ENCODE measurements at regions not wholly inside any gene's neighbourhood (a gene's known extent, or its start where the extent isn't known, plus 50 kb on each side); places are given as distances from the start of the nearest gene placed in this dataset.

- ChIA-PET POLR2A (no interaction called here), CTCF (no interaction called here)
- Histone ChIP-seq H3K27me3 (ENCODE audit: control insufficient read depth, insufficient read depth, low read length) (no peaks in the 10 kb centered on the region), H3K36me3 (ENCODE audit: control insufficient read depth, insufficient read depth, low read length) (no peaks in the 10 kb centered on the region), H3K4me1 (ENCODE audit: control insufficient read depth, insufficient read depth, low read length) (no peaks in the 10 kb centered on the region), H3K27ac (ENCODE audit: low read length) (no peak overlapping the region), H3K9me3 (ENCODE audit: control insufficient read depth, insufficient read depth, low read depth, low read length) (no peaks in the 10 kb centered on the region; the same call in 1 of the 2 replicates), H3K4me3 (ENCODE audit: low read depth in 2 of 2, low read length in 2 of 2) (no peak overlapping the region)
- no peak for DNase-seq (ENCODE audit: low read depth, low spot score)
- intact Hi-C loops (cut with micrococcal nuclease; ENCODE audit: unreplicated experiment): no loop called here
- TF ChIP-seq TCF7L2 (IDR thresholded peaks at IDR 0.05; ENCODE audit: low read depth, low read length) (no peak), POLR2AphosphoS5 (IDR thresholded peaks at IDR 0.05; ENCODE audit: low read depth, low read length) (no peak)
- no peak for ATAC-seq
- in situ Hi-C loops (cut with HindIII; ENCODE audit: low pct_unique_long_range_greater_than_20kb, low sequenced_read_pairs): no loop called here
- no TSS peak for BruUV-seq (replicated peaks)
Observed at GRCh38 chr15:87340370-87340769, 916.2 kb downstream of the NTRK3 start.

- no peak overlapping the region for H3K4me3 ChIP-seq (ENCODE audit: low read depth in 2 of 2, low read length in 2 of 2)
- H3K27ac ChIP-seq (ENCODE audit: low read length): no peak overlapping the region
- DNase-seq (ENCODE audit: low read depth, low spot score) (no peak), ATAC-seq (no peak)
- in situ Hi-C loops (cut with HindIII; ENCODE audit: low pct_unique_long_range_greater_than_20kb, low sequenced_read_pairs): no loop called here
- no peak for TF ChIP-seq SIN3A (IDR thresholded peaks at IDR 0.05; ENCODE audit: borderline replicate concordance, insufficient read depth, low read depth, low read length)
- intact Hi-C loops (cut with micrococcal nuclease; ENCODE audit: unreplicated experiment): no loop called here
- ChIA-PET CTCF (no interaction called here), POLR2A (no interaction called here)
- no peaks in the 10 kb centered on the region for H3K4me1 ChIP-seq (ENCODE audit: control insufficient read depth, insufficient read depth, low read length)
- H3K9me3 ChIP-seq (ENCODE audit: control insufficient read depth, insufficient read depth, low read depth, low read length): no peaks in the 10 kb centered on the region
- H3K27me3 ChIP-seq (ENCODE audit: control insufficient read depth, insufficient read depth, low read length): no peaks in the 10 kb centered on the region
- no peaks in the 10 kb centered on the region for H3K36me3 ChIP-seq (ENCODE audit: control insufficient read depth, insufficient read depth, low read length)
- BruUV-seq (replicated peaks): no TSS peak
Observed at GRCh38 chr15:87326269-87326668, 930.3 kb downstream of the NTRK3 start.

- BruUV-seq (replicated peaks): no TSS peak
- Histone ChIP-seq H3K9me3 (ENCODE audit: control insufficient read depth, insufficient read depth, low read depth, low read length) (no peaks in the 10 kb centered on the region), H3K4me1 (ENCODE audit: control insufficient read depth, insufficient read depth, low read length) (no peaks in the 10 kb centered on the region), H3K4me3 (ENCODE audit: low read depth in 2 of 2, low read length in 2 of 2) (no peak overlapping the region), H3K27me3 (ENCODE audit: control insufficient read depth, insufficient read depth, low read length) (no peaks in the 10 kb centered on the region), H3K27ac (ENCODE audit: low read length) (no peak overlapping the region), H3K36me3 (ENCODE audit: control insufficient read depth, insufficient read depth, low read length) (no peaks in the 10 kb centered on the region)
- DNase-seq (ENCODE audit: low read depth, low spot score) (no peak), ATAC-seq (no peak)
- CTCF ChIA-PET: no interaction called here
- TF ChIP-seq SIN3A (IDR thresholded peaks at IDR 0.05; ENCODE audit: borderline replicate concordance, insufficient read depth, low read depth, low read length): no peak
- TF ChIP-seq POLR2AphosphoS5 (IDR thresholded peaks at IDR 0.05; ENCODE audit: low read depth, low read length): no peak
- TF ChIP-seq CTCF (IDR thresholded peaks at IDR 0.05): no peak
- TF ChIP-seq TCF7L2 (IDR thresholded peaks at IDR 0.05; ENCODE audit: low read depth, low read length): no peak
- TF ChIP-seq REST (IDR thresholded peaks at IDR 0.05; ENCODE audit: insufficient read depth in 1 of 2, low read depth in 2 of 2, low read length in 1 of 2): no peak
- intact Hi-C loops (cut with micrococcal nuclease; ENCODE audit: unreplicated experiment) (no loop called here), in situ Hi-C loops (cut with HindIII; ENCODE audit: low pct_unique_long_range_greater_than_20kb, low sequenced_read_pairs) (no loop called here)
- POLR2A ChIA-PET: no interaction called here
Observed at GRCh38 chr15:87322870-87323269, 933.7 kb downstream of the NTRK3 start.
